Fibroblast of the aortic adventitia (primary cell): ENCODE measurements at regions not wholly inside any gene's neighbourhood (a gene's known extent, or its start where the extent isn't known, plus 50 kb on each side); places are given as distances from the start of the nearest gene placed in this dataset.

Source experiments
- DNase-seq: peaks from one replicate; pipeline ENCODE4 v3.0.0-alpha.2; 2010; ENCODE audit warnings: low read depth
- H3K4me3 ChIP-seq: 2 replicates; pipeline ENCODE4 v1.5.1; 2011; ENCODE audit warnings: low read depth, mild to moderate bottlenecking, control low read depth, low read length, moderate library complexity
- CTCF ChIP-seq: IDR thresholded peaks from 2 replicates; pipeline ENCODE4 v1.5.1; 2011; ENCODE audit warnings: mild to moderate bottlenecking, low read length, control low read depth, inconsistent platforms; ENCODE audit not compliant: insufficient read depth

- no peak for TF ChIP-seq CTCF
- DNase-seq: no peak
- H3K4me3 ChIP-seq: no peak overlapping the region
Measured at GRCh38 chr15:79204886-79205675, 77.4 kb upstream of the ANKRD34C start.

GRCh38 chr15:79198461-79198860 is 84.1 kb upstream of the ANKRD34C start:
- no peak for DNase-seq
- TF ChIP-seq CTCF: no peak
- H3K4me3 ChIP-seq: no peak overlapping the region

DNA sequence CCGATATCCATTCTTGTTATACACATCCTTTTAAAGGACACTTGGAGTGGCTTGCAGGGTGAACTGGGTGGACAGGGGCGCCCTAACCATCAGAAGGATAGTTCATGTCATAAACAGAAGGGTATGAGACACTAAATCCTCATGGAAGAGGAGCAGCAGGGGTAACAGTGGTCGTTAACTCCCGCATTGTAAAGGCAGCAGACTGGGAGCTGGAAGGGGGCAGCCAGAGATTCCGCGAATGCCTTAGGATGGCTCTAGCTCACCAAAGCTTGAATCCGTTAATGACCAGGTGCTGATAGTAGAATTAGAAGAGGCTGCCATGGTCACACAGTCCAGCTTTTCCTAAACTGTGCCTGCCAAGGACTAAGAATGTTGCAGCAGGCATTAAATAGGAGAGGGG is 85.2 kb upstream of the ANKRD34C start:
- no peak for DNase-seq
- no peak for TF ChIP-seq CTCF
- H3K4me3 ChIP-seq: no peak overlapping the region

DNA sequence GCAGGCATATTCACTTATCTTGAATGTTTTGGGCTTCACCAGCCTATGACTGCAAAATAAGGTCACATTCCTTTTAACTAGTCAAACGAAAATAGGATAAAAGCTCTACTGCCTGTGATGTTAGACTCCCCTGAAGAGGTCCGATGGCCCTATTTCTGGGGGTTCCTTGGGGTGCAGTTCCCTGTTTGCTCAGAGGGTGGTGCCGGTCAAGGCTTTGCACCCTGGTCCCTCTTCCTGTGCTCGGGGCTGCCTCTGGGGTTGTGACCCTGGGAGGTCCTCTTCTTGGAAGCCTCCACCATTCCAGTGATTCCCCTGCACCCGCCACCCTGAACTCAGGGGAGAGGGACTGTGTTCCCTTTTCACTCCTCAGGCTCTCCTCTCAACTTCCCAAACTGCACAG is 86.7 kb upstream of the ANKRD34C start:
- no peak overlapping the region for H3K4me3 ChIP-seq
- TF ChIP-seq CTCF: no peak
- DNase-seq: no peak

GRCh38 chr15:79195239-79195638 is 87.3 kb upstream of the ANKRD34C start:
- no peak for DNase-seq
- TF ChIP-seq CTCF: no peak

GRCh38 chr15:79194386-79194785 is 88.1 kb upstream of the ANKRD34C start:
- H3K4me3 ChIP-seq: no peak overlapping the region
- no peak for DNase-seq
- no peak for TF ChIP-seq CTCF

More at GRCh38 chr15:79195239-79195638, 87.3 kb upstream of the ANKRD34C start:
- no peak overlapping the region for H3K4me3 ChIP-seq

GRCh38 chr15:79193549-79193948 is 89.0 kb upstream of the ANKRD34C start:
- no peak for DNase-seq
- no peak for TF ChIP-seq CTCF
- no peak overlapping the region for H3K4me3 ChIP-seq
